Vagina (tissue), 2 donors: ENCODE measurements at regions not wholly inside any gene's neighbourhood (a gene's known extent, or its start where the extent isn't known, plus 50 kb on each side); places are given as distances from the start of the nearest gene placed in this dataset.

Experiments
- CTCF ChIP-seq, 3 experiments: fragments of 450-650 bp in 2 of 3; fragments of 200-600 bp in 1 of 3; sonication (generic) in 1 of 3; IDR thresholded peaks; one replicate each; pipeline ENCODE4 v1.5.1; 2017 to 2019; ENCODE audit warnings: antibody characterized with exemption in 3 of 3, mild to moderate bottlenecking in 2 of 3, moderate library complexity in 2 of 3
- POLR2A ChIP-seq, 2 donors: fragments of 450-650 bp; IDR thresholded peaks; one replicate each; pipeline ENCODE4 v1.6.1; 2017; ENCODE audit warnings: antibody characterized with exemption in 2 of 2, mild to moderate bottlenecking in 2 of 2, moderate library complexity in 2 of 2
- POLR2AphosphoS5 ChIP-seq, 2 donors: sonication (generic); formaldehyde crosslinking; IDR thresholded peaks; one replicate each; pipeline ENCODE4 v1.9.0; 2017; ENCODE audit warnings: antibody characterized with exemption in 2 of 2, mild to moderate bottlenecking in 2 of 2, low read depth in 1 of 2; ENCODE audit not compliant: insufficient read depth in 1 of 2

- no peak for TF ChIP-seq POLR2A (IDR thresholded peaks at IDR 0.05)
- TF ChIP-seq CTCF (IDR thresholded peaks at IDR 0.05) = no peak
- no peak for TF ChIP-seq POLR2AphosphoS5 (IDR thresholded peaks at IDR 0.05; ENCODE audit: insufficient read depth in 1 of 2, low read depth in 1 of 2)
Measured at GRCh38 chr2:60359569-60359968, 193.9 kb downstream of the BCL11A start.
